ENCODE measurements at regions not wholly inside any gene's neighbourhood (a gene's known extent, or its start where the extent isn't known, plus 50 kb on each side); places are given as distances from the start of the nearest gene placed in this dataset.
"Not testable (repeated sequence)": the region's sequence is repeated elsewhere in the genome, so short reads cannot be mapped to it uniquely, and the experiment has no call there.

GRCh38 chr1:146318715-146319114 is 89.9 kb upstream of the NOTCH2NLA start:
- DNase-seq, result not testable (repeated sequence)

DNA sequence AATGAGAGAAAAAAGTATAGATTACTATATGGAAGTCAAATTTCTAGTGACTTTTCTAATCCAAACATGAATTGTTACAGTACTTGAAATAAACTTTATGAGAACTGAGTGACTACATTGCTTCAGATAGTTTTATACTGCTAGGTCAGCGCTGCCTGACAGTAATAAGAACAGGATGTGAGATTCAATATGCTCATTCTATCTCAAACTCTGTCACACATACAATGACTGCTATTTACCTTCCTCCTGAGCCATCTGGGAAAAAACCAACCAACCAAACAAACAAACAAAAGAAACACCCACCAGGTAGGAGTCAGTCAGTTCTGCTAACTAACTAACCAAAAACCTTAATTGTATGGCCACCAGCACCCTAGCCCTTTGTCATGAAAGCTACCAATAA is 89.0 kb upstream of the NOTCH2NLA start:
- DNase-seq, result not testable (repeated sequence)

DNA sequence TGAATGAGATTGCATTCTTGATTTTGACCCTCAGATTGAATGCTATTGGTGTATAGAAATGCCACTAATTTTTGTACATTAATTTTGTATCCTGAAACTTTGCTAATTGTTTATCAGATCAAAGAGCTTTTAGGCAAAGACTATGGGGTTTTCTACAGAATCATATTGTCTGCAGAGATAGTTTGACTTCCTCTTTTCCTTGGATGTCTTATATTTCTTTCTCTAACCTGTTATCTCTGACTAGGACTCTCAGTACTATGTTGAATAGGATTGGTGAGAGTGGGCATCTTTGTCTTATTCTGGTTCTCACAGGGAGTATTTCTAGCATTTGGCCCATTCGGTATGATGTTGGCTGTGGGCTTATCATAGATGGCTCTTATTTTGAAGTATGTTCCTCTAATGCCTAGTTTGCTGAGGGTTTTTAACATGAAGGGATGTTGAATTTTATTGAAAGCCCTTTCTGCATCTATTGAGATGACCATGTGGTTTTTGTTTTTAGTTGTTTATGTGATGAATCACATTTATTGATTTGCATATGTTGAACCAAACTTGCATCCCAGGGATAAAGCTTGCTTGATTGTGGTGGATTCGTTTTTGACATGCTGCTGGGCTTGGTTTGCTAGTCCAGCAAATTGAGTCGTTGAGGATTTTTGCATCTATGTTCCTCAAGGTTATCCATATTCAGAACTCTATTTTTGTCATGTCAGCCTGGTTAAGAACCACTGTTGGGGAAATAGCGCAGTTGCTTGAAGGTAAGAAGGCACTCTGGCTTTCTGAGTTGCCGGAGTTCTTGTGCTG is 85.8 kb upstream of the NOTCH2NLA start:
- DNase-seq, result not testable (repeated sequence)

GRCh38 chr1:146310579-146310978 is 81.8 kb upstream of the NOTCH2NLA start:
- not testable (repeated sequence) for DNase-seq

GRCh38 chr1:146309427-146309826 is 80.6 kb upstream of the NOTCH2NLA start:
- not testable (repeated sequence) for DNase-seq

GRCh38 chr1:146308892-146309291 is 80.1 kb upstream of the NOTCH2NLA start:
- DNase-seq, result not testable (repeated sequence)

DNA sequence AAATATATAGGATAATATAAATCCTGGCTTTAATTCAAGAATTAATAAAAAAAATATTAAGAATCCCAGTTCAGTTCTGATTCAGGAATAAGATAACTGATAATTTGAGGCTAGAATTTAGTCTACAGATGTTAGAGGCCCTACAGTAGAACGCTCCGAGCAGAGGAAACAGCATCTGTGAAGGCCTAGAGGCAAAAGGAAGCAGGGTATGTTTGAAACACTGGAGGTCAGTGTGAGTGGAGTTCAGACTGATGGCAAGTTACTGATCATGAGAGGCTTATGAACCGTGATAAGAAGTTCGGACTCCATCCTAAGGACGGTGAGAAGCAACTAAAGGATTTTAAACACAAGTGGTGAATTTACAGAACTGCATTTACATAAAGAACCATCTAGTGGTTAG is 79.3 kb upstream of the NOTCH2NLA start:
- DNase-seq, result not testable (repeated sequence)

DNA sequence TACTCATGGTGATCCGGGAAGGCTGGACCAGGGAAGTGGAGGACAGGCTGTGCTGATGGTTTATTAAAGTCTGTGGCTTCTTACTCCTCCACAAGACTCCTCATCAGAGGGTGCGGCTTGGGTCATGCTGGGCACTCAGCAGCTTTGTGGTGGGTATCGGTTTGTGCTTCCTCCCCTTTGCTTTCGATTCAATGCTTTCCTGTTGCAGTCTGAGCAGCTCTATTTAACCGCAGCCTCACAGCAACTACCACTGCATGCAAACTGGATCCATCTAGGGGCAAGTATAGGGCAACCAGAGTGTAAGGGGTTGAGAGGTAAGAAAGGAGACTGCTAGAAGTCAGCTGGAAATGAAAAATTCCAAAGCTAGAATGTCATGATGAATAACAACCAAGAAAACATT is 78.8 kb upstream of the NOTCH2NLA start:
- not testable (repeated sequence) for DNase-seq

- DNase-seq, result not testable (repeated sequence)
These were observed 77.8 kb upstream of the NOTCH2NLA start for GRCh38 chr1:146306651-146307050.

GRCh38 chr1:146305442-146305841 is 76.6 kb upstream of the NOTCH2NLA start:
- DNase-seq, result not testable (repeated sequence)

- not testable (repeated sequence) for DNase-seq
These were observed 69.7 kb upstream of the NOTCH2NLA start for GRCh38 chr1:146298575-146298897.

DNA sequence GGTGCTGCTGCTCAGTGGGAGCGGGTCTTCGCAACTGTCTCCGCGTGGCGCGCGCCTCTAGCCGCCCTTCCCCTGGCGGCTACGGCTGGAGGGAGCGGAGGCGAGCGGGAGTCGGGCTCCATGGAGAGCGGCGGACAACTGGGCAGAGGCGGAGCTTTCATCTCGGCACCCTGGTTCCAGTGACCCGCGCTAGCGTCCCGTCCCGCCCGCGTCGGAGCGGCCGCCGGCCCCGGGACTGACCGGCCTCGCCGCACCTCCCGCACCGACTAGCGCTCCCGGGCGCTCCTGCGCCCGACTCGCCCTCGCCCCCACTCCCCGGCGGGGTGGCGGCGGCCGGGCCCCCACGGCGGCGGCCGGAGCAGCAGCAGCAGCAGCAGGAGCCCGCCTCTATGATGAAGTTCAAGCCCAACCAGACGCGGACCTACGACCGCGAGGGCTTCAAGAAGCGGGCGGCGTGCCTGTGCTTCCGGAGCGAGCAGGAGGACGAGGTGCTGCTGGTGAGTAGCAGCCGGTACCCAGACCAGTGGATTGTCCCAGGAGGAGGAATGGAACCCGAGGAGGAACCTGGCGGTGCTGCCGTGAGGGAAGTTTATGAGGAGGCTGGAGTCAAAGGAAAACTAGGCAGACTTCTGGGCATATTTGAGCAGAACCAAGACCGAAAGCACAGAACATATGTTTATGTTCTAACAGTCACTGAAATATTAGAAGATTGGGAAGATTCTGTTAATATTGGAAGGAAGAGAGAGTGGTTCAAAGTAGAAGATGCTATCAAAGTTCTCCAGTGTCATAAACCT is 69.2 kb upstream of the NOTCH2NLA start:
- not testable (repeated sequence) for DNase-seq

DNA sequence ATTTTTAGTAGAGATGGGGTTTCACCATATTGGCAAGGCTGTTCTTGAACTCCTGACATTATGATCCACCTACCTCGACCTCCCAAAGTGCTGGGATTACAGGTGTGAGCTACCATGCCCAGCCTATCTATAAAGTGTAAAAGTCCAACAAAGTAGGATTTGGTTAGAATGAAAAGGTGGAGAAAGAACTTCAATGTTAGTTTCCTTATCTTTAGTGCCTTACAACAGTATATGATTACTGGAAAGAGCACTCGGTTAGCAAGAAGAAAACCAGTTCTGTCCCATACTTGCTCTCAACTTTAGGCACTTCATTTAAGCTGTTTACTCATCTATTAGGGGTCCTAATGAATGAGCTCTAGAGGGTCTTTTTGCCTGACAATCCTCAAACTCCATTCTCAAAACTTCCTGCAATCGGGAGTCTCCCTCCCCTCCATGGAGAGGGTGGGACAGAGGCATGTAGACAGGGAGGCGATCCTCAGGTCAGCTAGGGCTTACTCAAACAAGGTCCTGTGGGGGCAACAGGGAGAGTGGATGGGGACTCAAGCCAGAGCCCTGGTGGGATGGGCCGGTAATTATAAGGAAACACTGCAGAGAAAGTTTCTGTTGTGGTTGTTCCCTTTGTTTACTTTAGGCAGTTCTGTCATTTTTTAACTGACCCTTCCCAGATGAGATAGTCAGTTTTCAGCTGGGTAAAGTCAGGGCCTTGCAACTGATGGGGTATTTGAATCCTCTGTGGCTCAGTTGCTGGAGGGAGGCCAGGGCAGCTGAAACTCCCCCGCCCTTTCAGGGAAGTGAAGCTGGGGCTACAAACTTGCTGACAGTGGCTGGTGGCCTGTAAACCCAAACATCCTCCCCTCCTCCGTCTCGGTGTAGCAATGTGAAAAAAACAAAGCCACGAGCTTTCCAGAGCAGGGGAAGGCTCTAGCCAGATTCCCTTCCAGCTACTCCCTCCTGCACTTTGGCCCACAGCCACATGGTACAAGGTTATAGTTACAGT is 64.4 kb upstream of the NOTCH2NLA start:
- not testable (repeated sequence) for DNase-seq

DNA sequence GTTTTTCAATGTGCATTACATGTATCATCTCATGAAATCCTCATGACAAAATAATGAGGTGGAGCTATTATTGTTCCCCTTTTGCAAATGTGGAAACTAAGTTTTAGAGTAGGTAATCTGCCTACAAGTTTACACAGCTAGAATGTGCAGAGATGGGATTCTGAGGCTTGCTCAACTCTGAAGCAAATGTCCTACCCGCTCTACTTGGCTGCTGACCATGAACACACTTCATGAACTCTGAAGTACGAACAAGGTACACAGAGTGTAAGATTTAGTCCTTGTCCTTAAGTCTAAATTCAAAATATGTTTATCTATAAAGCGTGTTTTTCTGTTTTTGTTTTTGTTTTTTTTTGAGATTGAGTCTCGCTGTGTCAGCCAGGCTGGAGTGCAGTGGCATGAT is 63.6 kb upstream of the NOTCH2NLA start:
- DNase-seq, result not testable (repeated sequence)

GRCh38 chr1:146287881-146288280 is 59.1 kb upstream of the NOTCH2NLA start:
- not testable (repeated sequence) for DNase-seq

GRCh38 chr1:146284760-146285159 is 55.9 kb upstream of the NOTCH2NLA start:
- not testable (repeated sequence) for DNase-seq

GRCh38 chr1:146283527-146283880 is 54.7 kb upstream of the NOTCH2NLA start:
- DNase-seq, result not testable (repeated sequence)

DNA sequence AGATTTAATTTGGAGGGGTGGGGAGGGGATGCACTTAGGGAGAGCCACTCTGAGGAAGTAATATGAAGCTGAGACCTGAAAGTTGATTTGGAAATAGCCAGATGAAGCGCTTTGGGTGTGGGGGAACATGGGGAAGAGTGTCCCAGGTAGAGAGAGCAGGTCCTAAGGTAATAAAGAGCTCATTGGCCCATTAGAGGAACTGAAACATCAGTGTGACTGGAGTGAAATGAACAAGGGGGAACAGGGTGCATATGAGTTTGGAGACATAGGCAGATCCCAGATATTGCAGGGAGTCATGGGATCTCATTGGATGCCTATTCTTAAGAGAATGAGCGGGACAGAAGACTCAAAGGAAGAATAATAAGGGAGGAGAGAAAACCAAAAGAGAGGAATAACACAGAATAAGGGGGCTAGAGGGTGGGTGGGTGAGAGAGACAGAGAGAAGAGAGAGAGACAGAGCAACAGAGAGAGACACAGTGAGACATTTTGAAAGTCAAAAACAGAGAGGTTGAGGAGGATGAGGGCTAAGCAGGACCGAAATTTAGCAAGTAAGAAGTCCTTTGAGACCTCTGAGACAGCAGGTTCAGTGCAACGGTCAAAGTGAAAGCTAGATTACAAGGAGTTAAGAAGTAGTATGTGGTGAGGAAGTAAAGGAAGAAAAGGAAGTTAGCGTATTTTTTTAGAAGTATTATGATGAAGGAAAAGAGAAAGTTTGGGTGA is 54.1 kb upstream of the NOTCH2NLA start:
- not testable (repeated sequence) for DNase-seq

DNA sequence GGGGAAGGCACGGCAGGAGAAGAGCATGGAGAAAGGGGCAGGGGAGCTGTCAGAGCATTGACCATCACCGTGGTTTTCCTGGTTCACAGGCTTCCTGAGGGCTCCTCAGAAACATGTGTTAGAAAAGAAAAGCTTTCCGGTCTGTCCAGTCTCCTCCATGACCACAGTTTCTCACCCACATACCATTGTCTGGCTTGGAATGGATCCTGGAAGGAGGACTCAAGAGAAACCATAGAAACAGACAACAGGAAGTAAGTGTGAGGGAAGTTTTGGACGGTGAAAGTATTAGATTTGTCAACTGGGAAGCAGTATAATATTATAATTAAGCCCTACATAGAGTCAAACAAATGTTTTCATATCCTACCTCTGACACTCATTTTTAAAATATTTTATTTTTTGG is 52.7 kb upstream of the NOTCH2NLA start:
- DNase-seq, result not testable (repeated sequence)

DNA sequence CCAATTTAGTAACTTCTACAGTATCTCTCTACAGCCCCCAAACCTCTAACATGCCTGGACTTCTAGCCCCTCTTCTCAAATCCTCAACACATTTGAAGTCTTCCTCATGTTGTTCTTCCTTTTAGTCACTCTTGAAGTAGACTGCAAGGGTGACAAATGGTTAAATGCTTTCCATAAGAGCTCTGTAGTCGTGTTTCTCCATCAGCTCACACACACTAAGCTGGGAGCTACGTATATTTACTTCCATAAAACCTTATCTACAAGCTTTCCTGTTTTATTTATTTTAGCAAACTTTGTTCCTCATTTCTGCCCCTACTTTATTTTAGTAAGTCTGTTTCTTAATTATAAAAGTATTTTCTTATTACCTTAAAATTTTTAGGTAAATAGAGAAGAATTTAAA is 49.9 kb upstream of the NOTCH2NLA start:
- not testable (repeated sequence) for DNase-seq
